NCI-H460 (cell line): ENCODE measurements at regions not wholly inside any gene's neighbourhood (a gene's known extent, or its start where the extent isn't known, plus 50 kb on each side); places are given as distances from the start of the nearest gene placed in this dataset.

Source experiments
- DNase-seq: peaks from one replicate; pipeline ENCODE4 v3.0.0-alpha.2; 2016; ENCODE audit warnings: low read depth; ENCODE audit errors: extremely low read depth

DNA sequence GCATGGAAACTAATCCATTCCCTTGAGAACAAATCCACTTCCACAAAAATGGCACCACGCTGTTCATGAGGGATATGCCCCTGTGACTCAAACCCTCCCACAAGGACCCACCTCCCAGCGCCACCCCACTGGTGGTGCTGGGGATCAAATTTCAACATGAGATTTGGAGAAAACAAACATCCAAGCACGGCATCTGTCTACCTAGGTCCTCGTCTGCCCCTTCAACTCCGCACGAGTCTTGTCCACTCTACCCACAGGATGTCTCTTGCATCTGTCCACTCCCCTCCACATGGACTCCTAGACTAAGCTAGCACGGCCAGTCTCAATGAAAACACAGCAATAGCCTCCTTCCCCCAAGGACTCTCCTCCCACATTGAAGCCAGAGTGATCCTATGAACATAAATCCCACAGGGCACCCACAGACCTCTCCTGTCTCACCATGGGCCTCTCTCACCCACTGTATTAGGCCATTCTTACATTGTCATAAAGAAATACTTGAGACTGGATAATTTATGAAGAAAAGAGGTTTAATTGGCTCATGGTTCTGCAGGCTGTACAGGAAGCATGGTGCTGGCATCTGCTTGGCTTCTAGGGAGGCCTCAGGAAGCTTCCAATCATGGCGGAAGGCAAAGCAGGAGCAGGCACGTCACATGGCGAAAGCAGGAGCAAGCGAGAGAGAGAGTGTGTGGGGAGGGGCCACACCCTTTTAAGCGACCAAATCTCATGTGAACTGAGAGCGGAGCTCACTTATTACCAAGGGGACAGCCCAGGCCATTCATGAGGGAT, 101.4 kb downstream of the TOMM20 start:
- DNase-seq = no peak

DNA sequence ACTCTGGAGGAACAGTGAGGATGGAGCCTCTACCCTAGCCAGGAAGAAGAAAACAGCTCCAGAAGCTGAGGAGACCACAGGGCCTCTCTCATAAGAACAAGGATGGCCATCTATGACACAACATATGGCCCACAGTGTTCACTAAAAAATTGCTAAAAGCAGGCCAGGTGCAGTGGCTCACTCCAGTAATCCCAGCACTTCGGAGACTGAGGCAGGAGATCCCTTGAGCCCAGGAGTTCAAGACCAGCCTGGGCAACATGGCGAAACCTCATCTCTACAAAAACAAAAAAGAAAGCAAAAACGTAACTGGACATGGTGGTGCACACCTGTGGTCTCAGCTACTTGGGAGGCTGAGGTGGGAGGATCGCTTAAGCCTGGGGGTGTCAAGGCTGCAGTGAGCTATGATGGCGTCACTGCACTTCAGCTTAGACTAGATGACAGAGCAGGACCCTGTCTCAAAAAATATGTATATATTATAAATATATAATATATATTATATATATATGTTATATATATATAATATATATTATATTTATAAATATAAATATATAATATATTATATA, 103.1 kb downstream of the TOMM20 start:
- DNase-seq = no peak

- DNase-seq = no peak
Observed at GRCh38 chr1:235024711-235025421, 103.8 kb downstream of the TOMM20 start.

DNA sequence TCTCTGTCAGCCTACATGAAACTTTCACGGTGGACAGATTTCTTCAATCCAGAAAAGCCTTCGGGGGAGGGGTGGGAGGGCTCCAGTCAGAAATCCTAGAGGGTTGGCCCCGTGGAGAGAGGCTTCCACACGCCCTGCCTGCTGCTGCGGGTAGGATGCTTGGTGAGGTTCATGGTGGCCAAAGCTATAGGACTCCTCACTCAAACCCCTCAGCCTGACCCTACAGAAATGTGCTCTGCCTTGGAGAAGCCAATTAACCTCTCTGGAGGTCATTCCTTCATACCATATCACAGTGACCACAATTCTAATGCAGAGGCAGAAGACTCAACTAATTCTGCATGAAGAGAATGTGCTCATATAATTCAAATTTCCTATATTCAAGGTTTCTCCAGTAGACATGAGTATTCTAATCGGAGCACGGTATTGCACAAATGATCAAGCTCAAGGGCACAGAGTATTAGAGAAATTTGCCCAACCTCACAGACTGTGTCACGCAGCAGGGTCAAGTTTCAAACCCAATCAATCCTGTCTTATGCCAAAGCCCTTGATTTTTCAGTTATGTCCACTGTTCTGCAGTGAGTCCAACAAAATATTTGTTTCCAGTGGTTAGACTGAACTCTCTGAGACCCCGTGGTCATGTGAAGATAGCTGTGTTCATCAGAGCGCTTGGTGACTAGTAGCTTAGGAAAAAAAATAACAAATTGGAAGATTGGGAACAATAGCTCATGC, 104.8 kb downstream of the TOMM20 start:
- DNase-seq = no peak

- DNase-seq = no peak
Observed at GRCh38 chr1:235022981-235023710, 105.5 kb downstream of the TOMM20 start.

- DNase-seq = no peak
Observed at GRCh38 chr1:235022341-235022980, 106.2 kb downstream of the TOMM20 start.

DNA sequence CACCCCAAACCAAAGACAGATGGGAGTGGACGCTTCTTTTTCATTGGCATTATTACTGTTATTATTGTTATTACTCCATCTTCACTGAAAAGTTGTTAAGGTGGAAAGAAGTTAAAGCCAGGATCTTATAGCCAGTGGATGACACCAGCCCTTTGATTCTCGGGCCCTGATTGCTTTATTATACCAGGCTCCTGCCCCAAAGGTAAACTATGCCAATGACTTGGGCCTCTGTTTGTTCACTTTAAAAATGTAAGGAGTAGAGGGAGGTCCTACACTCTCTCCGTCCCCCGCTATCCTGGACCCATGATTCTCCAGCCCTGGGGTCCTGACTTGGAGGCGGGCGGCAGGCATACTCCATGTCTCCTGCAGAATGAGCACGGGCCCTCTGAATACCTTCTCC, 106.8 kb downstream of the TOMM20 start:
- no peak for DNase-seq

DNA sequence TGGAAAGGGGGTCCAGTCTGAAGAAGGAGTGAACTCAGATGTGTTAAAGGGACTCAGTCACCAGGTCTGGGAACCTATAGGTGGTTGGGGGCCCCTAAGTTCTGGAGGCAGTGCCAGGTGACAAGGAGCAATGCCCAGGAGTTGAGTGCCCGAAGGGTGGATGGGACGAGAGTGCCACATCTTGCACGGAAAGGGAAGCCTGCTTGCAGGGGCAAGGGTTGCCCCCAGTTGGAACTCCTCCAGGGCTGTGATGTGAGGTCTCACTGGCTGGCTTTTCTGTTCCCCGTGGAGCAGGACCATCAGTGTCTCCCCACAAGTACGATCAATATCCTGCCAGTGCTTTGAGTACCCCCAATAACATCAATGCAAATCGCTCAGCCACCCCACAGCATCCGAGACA, 107.3 kb downstream of the TOMM20 start:
- DNase-seq = no peak

DNA sequence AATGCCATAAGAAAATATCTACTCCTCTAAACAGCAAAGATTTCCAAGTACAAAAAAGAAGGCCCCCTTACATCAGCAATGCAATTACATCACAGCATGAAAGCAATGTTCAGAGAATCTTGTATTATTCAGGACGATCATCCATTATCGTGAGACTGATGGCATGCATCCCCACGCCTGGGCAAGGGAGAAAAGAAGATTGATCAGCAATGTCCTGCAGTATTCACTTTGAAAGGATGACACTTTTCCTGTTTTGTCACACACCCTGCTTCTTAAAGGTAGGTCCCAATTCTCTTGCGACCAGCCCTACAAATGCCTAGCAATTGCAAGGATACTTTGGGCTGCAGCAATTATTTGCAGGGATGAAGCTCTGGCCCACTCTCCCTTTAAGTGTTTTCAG, 108.7 kb downstream of the TOMM20 start:
- no peak for DNase-seq

- no peak for DNase-seq
Observed at GRCh38 chr1:235019471-235019870, 109.2 kb downstream of the TOMM20 start.

DNA sequence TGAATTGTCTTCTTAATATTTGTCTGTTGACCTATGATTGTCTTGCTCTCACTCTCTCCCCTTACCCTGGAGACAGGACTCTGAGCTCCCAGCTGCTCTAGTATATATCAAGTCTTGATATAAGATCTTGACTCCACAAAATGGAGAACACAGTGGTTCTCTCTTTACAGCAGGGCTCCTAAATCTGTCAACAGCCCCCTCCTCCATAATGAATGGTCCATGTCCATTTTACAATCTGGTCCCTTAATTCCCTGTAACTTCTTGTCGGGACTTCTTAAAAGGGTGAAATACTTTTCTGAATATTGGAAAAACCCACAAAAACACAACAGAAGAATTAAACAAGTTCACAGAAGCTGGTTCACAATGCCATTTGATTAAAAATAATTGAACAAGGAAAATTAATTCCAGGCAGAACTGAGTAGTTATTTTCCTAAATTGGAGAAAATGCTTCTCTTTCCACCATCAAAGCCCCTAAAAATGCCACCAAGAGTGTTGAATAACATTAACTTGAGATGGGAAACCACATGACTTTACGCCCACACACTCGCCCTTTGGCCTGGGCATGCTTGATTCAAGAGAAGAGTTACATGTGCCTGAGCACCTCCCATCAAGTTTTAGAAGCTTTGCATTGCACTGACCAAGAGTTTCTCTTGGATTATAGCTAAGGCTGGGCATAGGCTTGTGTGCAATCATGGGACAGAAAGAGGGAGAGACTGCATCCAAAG, 109.8 kb downstream of the TOMM20 start:
- DNase-seq = no peak

DNA sequence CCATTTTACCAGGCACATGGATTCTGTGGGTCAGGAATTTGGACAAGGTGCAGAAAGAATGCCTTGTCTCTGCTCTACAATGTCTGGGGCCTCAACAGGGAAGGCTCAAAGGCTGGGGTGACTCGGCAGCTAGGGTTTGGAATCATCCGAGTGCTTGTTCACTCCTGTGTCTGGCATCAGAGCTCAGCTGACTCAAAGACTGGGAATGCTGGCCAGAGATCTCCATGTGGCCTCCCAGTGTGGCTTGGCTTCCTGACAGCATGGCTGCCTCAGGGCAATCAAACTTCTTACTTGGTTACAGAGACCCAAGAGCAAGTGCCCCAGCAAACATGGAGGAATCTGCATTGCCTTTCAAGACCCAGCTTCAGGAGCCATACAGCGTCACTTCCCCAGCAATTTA, 110.5 kb downstream of the TOMM20 start:
- no peak for DNase-seq

DNA sequence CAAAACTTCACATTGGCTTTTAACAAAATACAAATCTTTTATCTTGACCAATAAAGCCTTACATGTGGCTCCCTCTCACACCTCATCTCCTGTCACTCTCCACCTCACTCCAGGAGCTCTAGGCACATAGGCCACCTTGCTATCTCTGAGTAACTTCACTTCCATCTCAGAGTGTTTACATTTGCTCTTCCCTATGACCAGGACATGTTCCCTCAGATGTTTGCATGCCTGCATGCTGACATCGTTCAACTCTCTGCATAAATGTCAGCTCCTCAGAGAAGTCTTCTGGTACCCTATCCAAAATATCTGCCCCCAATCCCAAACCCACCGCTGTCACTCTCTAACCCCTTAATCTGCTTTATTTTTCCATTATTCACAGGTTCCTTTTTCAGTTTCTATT, 110.9 kb downstream of the TOMM20 start:
- DNase-seq = no peak

DNA sequence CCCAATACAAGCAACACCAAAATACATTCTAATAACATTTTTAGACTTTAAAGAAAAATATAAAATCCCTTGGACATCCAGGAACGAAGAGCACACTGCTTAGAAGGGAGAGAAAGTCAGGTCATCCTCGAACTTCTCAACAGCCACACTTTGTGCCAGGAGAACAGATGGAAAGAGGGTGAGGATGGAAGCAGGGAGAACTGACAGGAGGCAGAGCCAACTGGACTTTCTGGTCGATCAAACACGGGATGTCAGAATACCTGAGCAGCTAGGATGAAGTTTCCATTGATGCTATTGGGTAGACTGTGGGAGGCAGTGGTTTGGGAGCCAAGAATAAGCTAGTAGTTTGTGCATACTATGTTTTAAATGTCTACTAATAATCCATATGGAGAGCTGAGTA, 111.4 kb downstream of the TOMM20 start:
- no peak for DNase-seq

- no peak for DNase-seq
Observed at GRCh38 chr1:235015291-235015985, 113.2 kb downstream of the TOMM20 start.

GRCh38 chr1:235014756-235015155, 113.9 kb downstream of the TOMM20 start:
- DNase-seq = no peak

- no peak for DNase-seq
Observed at GRCh38 chr1:235013512-235013911, 115.1 kb downstream of the TOMM20 start.

DNA sequence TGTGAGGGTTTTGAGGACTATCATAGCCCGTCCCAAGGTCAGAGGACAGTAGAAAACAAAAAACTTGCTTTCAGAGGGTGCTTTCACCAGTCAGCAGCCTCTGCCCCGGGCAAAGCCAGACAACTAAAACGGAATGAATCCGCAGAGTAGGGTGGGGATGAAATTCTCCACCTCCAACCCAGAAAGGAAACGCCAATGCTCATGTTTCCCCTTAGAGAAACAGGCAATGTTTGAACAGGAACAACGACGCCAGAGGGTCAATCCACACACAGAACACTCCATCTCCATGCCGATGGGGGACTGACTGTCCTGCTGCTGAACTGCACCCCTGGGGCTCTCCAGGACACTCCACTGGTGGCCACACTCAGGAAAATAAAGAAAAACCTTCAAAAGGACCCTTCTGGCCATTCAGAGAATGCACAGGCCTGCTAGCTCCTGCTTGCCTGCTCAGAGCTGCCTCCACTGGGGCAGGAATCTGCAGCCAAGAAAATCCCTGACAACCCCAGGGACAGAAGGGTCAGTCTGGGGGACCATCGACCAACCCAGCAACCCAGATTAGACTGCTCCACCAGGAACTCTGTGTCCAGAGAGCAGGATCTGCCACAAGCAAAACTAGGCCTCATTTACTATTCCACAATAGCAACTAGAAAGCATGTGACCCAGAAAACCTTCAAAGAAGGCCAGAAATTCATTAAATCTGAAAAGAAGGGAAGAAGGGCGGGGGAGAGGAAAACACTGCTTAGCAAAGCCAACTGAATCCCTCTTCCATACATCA, 116.0 kb downstream of the TOMM20 start:
- no peak for DNase-seq
